Coronary artery (tissue), 2 donors: ENCODE measurements at regions not wholly inside any gene's neighbourhood (a gene's known extent, or its start where the extent isn't known, plus 50 kb on each side); places are given as distances from the start of the nearest gene placed in this dataset.

Experiments used
- DNase-seq: peaks from one replicate; pipeline ENCODE4 v3.0.0-alpha.2; 2017; ENCODE audit warnings: low spot score
- H3K27ac ChIP-seq, 2 donors: fragments of 200-600 bp; sonication (generic); one replicate each; pipeline ENCODE4 v1.5.1; 2016 to 2019
- H3K4me3 ChIP-seq: fragments of 200-600 bp; sonication (generic); 2 replicates; pipeline ENCODE4 v1.5.1; 2016; ENCODE audit warnings: mild to moderate bottlenecking, moderate library complexity
- CTCF ChIP-seq: fragments of 200-600 bp; sonication (generic); IDR thresholded peaks from one replicate; pipeline ENCODE4 v1.5.1; 2019; ENCODE audit warnings: antibody characterized with exemption

- H3K27ac ChIP-seq = peak overlapping the region; percentile 73 to 89
- no peak for TF ChIP-seq CTCF
- no peak overlapping the region for H3K4me3 ChIP-seq
- DNase-seq = peak; percentile 66
Observed at GRCh38 chr1:228963795-228964177, 228.5 kb downstream of the RHOU start.

- Histone ChIP-seq H3K27ac (peak overlapping the region; percentile 73 to 89), H3K4me3 (no peak overlapping the region)
- DNase-seq = peak; percentile 78
- no peak for TF ChIP-seq CTCF
Observed at GRCh38 chr1:228964178-228965089, 229.2 kb downstream of the RHOU start.

GRCh38 chr1:228968891-228969606 is 233.8 kb downstream of the RHOU start:
- no peak for TF ChIP-seq CTCF
- no peak overlapping the region for H3K27ac ChIP-seq
- H3K4me3 ChIP-seq = no peak overlapping the region
- peak; percentile 29 for DNase-seq

- H3K27ac ChIP-seq = no peak overlapping the region
- TF ChIP-seq CTCF = no peak
- H3K4me3 ChIP-seq = no peak overlapping the region
- DNase-seq = peak; percentile 38
Observed at GRCh38 chr1:228969953-228970800, 234.9 kb downstream of the RHOU start.

- TF ChIP-seq CTCF = no peak
- Histone ChIP-seq H3K27ac (no peak overlapping the region), H3K4me3 (no peak overlapping the region)
- DNase-seq = peak; percentile 29
Observed at GRCh38 chr1:228972576-228972975, 237.3 kb downstream of the RHOU start.

- no peak overlapping the region for H3K27ac ChIP-seq
- no peak for TF ChIP-seq CTCF
- no peak overlapping the region for H3K4me3 ChIP-seq
- no peak for DNase-seq
Observed at GRCh38 chr1:228974273-228974672, 239.0 kb downstream of the RHOU start.
